ACHN (cell line): ENCODE measurements at regions not wholly inside any gene's neighbourhood (a gene's known extent, or its start where the extent isn't known, plus 50 kb on each side); places are given as distances from the start of the nearest gene placed in this dataset.
A peak's percentile ranks its signal among the peaks of the same experiment; 100 is the strongest.

Experiments
- DNase-seq: peaks from one replicate; pipeline ENCODE4 v3.0.0-alpha.2; 2015
- in situ Hi-C: cut with HindIII; loops from 2 replicates; pipeline ENCODE4 v1.10.0; 2017; ENCODE audit warnings: low sequenced_read_pairs, low pct_ligation_motif_present, low pct_unique_long_range_greater_than_20kb

DNA sequence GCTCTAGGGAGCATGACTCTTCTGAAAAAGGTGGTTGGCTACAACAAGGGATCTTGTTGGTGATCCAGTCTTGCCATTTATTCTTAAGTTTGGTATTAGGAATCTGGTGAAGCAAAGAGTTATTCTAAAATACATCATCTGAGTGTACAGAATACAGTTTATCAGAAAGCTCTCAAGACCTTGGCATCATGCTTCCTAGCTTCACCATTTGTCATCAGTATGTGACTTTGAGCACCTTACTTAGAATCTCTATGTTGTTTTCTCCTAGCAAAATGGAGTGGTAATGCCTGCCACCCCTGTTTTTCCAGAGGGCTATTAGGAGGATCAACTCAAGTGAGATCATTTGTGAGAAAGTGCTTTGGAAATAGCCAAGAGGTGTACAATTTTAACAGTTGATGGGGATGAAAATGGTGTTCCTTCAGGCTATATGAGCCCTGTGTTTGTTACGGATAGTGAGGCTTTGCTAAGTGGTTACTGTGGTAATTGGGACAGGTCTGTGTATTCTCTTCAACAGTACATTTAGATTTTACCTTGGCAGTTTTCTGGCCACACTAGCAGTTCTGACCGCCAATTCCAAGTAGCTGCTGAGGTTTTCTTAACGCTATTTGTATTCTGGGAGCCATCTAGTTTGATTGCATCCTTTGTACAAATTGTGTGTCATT, 120.5 kb downstream of the DISP1 start:
- in situ Hi-C loops: no loop called here
- DNase-seq: no peak

DNA sequence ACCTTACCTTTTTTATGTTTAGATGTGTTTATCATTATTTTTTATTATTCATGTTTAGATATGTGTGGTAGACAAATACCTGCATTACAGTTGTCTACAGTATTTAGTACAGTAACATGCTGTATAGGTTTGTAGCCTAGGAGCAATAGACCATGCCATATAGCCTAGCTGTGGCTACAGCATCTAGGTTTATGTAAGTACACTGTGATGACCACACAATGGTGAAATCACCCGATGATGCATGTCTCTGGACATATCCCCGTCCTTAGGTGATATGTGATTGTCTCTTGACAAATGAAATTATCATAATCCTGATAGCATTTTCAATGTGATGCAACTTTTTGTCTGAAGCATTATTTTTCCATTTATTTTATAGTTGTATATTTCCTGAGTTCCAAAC, 121.2 kb downstream of the DISP1 start:
- in situ Hi-C loops: no loop called here
- no peak for DNase-seq

DNA sequence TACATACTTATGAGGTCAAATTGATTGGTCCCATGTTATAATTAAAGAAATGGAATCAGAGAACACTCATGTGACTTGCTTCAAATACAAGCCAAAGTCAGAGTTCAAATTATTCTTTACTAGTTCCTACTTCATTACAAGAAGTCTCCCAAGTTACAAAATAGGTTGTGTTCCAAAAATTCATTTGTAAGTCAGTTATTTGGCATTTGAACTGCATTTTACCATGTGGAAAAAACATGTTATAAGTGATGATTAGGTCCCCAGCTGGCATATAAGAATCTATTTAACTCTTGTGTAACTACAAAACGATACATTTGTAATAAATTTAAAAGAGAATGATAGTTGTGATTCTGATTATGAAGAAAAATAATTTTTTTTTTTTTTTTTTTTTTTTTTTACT, 124.1 kb downstream of the DISP1 start:
- in situ Hi-C loops: no loop called here
- DNase-seq: no peak

- DNase-seq: no peak
- in situ Hi-C loops: no loop called here
Observed at GRCh38 chr1:222940095-222940494, 125.3 kb downstream of the DISP1 start.

GRCh38 chr1:222940906-222941305, 126.1 kb downstream of the DISP1 start:
- DNase-seq: no peak
- in situ Hi-C loops: no loop called here

DNA sequence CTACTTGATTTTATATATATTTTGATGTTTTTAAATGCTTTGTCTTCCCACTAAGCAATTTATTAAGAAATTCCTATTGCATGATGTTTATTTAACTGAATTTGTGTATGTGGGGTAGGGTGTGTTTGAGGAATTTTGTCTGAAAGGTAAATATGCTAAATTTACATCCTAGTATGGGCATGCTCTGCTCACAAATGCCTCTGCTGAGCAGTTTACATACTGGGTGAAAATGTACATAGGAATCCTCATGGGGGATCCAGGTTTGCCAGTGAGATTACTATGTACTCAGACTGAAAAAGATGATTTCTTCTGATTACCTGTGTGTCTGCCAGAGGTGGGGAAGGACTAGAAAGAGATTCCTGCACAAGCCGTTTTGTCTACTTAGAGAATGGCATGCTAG, 126.6 kb downstream of the DISP1 start:
- in situ Hi-C loops: no loop called here

GRCh38 chr1:222946436-222946835, 131.6 kb downstream of the DISP1 start:
- no peak for DNase-seq
- in situ Hi-C loops: no loop called here

More for the DNA sequence above, 126.6 kb downstream of the DISP1 start:
- DNase-seq: no peak

- DNase-seq: no peak
- in situ Hi-C loops: no loop called here
Observed at GRCh38 chr1:222948079-222948478, 133.2 kb downstream of the DISP1 start.

DNA sequence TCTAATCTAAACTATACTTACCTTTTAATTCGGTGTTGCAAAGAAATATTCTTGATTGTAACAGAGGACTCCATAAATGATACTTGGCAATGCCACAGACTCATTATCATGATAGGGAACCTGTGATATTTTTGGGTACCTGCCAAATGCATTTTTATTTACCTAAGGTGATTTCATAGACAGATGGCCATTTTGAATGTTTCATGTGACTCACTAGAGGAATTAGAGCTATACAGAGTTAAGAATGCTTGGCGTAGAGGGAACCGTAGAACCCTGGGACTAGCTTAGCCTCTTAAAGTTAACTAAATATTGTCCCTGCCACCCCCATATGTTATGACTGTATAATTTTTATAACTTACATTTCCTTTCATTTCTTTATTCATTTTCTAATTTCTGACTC, 136.1 kb downstream of the DISP1 start:
- no peak for DNase-seq
- in situ Hi-C loops: no loop called here

GRCh38 chr1:222953585-222953984, 138.7 kb downstream of the DISP1 start:
- in situ Hi-C loops: no loop called here
- DNase-seq: no peak

- in situ Hi-C loops: no loop called here
- DNase-seq: no peak
Observed at GRCh38 chr1:222955964-222956363, 141.1 kb downstream of the DISP1 start.

GRCh38 chr1:222956601-222957000, 141.8 kb downstream of the DISP1 start:
- DNase-seq: no peak
- in situ Hi-C loops: no loop called here

GRCh38 chr1:222967466-222968240, 152.8 kb downstream of the DISP1 start:
- in situ Hi-C loops: no loop called here
- no peak for DNase-seq

DNA sequence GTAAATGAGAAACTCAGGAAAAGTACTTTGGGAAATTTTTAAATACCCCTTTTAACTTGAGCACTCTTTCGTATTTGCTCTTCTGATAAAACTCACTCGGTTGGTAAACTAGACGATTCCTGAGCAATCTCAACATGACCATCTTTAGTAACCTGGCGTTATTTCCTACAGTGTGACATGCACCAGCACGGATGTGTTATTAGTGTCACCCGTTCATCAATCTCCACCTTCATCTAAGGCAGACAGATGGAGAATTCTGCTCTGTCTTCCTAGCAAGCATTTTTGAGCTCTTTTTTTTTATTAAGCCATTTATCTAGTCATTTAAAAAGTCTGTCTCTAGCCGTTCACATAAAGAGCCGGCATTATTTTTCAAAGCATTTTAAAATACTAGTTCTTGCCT, 155.2 kb downstream of the DISP1 start:
- DNase-seq: no peak
- in situ Hi-C loops: no loop called here

GRCh38 chr1:222970711-222971110, 155.9 kb downstream of the DISP1 start:
- in situ Hi-C loops: no loop called here
- DNase-seq: no peak

DNA sequence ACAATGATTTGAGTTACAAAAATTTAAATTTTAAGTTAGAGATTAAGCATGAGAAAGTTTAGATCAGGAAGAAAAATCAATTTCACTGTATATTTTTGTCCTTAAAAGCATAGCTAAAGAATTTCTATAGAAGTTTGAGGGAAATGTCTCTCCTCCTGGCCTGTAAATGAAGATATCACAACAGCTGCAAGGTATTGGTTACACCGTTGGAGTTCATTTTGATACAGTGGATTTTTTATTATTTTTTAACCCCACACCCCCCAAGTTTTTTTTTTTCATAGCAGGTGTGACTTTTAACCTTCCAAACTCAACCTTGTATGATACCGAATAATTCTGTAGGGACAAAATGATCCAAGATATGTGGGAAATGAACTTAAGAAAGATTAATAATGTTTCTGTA, 156.3 kb downstream of the DISP1 start:
- in situ Hi-C loops: no loop called here
- no peak for DNase-seq

DNA sequence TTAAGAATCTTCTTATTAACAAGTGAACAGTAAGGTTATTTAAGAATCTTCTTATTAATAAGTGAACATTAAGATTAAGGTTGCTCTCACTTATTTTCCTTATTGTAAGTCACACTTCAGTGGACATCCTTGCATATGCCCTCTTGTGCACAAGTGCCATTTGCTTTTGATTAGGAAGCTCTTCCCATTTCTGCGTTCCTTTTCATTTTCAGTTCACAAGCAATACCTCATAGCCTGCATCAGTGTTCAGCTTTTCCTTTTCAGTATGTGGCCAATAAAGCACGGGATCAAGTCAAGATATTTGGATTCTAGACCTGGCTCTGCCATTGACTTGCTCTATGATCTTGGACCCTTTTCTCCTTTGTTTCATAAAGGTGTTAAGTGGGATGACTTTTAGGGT, 158.7 kb downstream of the DISP1 start:
- no peak for DNase-seq
- in situ Hi-C loops: no loop called here

- DNase-seq: peak; percentile 77
- in situ Hi-C loops: no loop called here
Observed at GRCh38 chr1:222974496-222974895, 159.7 kb downstream of the DISP1 start.

DNA sequence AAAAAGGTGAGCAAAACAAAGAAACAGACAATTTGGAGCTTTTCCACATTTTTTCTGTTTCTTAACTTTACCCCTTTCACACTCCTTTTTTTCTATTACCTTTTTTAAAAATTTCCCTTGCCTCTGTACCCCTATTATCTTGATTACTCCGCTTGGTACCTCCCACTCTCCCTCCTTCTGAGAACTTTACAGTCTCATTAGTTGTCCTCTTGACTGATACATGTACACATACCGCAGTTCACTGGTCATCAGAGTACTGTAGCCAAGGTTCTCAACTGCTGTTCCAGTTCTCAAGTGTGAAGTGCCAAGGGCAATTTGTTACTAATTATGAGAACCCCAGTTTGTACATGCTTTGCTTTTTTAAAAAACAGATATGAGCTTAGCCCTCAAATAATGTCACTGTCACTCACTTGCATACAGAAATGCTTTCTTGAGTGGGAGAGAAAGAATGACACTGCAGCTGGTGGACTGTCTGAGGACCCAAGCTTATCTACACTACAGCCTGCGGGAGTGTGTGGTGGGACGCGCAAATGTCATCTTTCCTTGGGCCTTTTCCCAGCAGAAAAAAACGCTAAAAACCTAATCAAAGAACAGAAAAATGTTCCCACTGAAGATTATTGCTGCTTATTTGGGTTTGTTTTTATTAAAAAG, 160.8 kb downstream of the DISP1 start:
- in situ Hi-C loops: no loop called here
- DNase-seq: no peak

DNA sequence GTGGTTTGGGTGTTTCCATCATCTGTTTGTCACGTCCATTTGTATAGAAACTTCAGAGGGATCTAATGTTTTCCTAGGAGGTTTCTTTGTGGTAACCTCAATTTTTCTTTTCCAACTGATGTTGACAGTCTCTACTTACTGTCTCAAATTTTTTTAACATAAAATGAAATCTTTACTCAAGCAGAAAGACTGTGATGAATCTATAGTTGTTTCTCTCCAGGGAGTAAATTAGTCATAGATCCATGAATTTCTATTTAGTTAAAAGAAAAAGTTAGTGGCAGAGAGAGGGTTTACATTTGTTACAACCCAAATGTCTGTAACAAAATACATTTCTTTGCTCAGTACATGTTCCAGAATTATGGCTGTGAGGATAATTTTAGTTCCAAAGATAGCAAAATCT, 161.6 kb downstream of the DISP1 start:
- in situ Hi-C loops: no loop called here
- DNase-seq: no peak
